OCI-M2 (cell line): ENCODE measurements at regions not wholly inside any gene's neighbourhood (a gene's known extent, or its start where the extent isn't known, plus 50 kb on each side); places are given as distances from the start of the nearest gene placed in this dataset.
"Not testable (repeated sequence)": the region's sequence is repeated elsewhere in the genome, so short reads cannot be mapped to it uniquely, and the experiment has no call there.

Experiments used
- DNase-seq: peaks from one replicate; lab custom pipeline; 2025; ENCODE audit not compliant: unreplicated experiment; lab: John Stamatoyannopoulos, UW

DNA sequence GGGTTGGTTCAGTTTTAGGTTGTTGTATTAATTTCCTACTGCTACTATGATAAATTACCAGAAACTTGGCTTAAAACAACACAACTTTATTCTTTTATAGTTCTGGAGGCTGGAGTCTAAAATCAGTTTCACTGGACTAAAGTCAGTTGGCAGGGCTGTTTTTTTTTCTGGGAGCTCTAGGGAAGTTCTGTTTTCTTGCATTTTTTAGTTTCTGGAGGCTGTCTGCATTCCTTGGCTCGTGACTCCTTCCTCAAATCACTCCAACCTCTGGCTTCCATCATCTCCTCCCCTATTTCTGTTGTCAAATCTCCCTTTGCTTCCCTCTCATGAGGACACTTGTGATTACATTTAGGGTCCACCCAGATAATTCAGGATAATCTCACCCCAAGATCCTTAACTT, 51.3 kb upstream of the SUB1 start:
- DNase-seq = no peak

DNA sequence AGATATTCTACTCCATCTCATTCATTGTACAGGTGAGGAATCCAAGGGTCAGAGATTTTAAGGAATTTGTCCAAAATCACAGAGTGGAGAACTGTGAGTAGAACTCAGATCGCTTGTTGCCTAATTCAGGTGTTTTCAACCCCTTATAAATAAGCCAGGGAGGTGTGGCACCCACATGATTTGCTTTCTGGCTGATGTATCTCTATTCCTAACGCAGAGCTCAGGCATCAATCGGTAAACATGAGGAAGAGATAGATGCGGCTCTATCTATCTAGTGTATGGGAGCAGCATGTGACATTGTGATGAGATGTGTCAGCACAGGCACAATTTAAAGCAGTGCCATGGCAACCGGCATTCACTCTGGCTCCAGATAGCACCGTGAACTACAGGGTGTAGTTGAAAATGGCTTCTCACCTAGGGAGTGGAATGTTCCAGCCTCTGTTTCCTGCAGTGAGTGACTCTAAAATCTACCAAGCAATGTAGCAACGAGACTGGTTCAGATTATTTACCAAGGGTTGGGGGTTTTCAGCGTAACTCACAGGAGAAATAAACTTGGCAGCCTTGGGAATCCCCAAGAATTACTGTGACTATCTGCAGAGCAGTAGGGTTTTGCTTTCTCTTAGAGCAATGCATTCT, 53.4 kb upstream of the SUB1 start:
- no peak for DNase-seq

DNA sequence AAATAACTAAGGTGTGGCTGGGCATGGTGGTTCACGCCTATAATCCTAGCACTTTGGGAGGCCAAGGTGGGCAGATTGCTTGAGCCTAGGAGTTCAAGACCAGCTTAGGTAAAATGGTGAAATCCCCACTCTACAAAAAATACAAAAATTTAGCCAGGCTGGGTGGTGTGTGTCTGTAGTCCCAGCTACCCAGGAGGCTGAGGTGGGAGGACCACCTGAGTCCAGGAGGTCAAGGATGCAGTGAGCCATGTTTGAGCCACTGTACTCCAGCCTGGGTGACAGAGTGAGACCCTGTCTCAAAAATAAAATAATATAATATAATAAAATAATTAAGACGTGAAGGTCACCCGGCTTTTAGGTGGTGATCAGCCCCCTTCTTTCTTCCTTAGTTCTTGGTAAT, 58.0 kb upstream of the SUB1 start:
- DNase-seq = not testable (repeated sequence)

DNA sequence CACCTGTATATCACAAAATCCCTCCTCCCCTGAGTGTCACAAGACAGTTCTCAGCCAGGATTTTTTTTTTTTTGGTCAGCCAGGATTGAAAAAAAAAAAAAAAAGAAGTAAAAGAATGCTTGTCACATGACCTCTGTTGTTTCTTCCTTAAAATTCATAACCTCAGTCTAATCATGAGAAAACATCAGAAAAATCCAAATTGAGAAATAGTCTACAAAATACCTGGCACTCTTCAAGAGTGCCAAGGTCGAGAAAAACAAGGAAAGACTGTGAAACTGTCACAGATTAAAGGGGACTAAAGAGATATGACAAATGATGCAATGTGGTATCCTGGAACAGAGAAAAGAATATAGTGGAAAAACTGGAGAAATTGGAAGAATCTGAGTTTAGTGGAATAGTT, 58.5 kb upstream of the SUB1 start:
- DNase-seq = no peak

DNA sequence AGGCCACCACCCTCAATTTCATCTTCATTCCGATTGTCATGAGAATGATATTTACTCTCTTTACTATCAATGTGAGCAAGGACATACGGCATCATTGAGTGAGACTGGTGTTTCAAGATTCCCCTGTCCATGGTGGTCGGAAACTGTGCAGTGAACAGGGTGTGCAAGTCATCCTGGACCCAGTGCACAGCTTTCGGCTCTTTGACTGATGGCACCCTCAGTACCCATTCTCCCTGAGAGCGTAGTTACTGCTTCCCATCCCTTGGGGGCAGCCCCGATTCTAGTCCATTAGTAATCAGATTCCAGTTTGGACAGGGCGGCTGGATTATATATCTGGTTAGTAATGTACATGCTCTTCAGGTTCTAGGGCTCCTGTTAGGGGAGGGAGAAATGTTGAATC, 61.7 kb upstream of the SUB1 start:
- no peak for DNase-seq

DNA sequence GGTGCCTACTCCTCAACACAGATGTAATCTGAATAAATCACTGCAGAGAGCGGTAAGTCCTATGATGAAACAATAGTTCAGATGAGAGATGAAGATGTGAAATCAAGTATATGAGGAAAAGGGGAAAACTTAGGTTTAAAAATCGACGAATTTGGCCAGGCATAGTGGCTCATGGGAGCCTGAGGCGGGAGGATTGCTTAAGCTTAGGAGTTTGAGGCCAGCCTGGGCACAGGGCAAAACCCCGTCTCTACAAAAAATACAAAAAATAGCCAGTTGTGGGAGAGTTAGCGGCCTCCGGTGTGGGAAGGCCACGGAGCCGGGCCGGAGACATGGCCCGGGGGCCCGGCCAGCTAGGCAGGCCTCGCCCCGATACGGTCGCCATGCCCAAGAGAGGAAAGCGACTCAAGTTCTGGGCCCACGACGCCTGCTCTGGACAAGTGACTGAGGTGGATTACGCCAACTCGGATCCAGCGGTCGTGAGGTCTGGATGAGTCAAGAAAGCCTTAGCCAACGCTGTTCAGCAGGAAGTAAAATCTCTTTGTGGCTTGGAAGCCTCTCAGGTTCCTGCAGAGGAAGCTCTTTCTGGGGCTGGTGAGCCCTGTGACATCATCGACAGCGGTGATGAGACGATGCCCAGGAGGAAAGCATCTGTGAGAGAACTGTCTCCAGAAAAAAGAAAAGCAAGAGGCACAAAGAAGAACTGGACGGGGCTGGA, 62.8 kb upstream of the SUB1 start:
- DNase-seq = no peak

DNA sequence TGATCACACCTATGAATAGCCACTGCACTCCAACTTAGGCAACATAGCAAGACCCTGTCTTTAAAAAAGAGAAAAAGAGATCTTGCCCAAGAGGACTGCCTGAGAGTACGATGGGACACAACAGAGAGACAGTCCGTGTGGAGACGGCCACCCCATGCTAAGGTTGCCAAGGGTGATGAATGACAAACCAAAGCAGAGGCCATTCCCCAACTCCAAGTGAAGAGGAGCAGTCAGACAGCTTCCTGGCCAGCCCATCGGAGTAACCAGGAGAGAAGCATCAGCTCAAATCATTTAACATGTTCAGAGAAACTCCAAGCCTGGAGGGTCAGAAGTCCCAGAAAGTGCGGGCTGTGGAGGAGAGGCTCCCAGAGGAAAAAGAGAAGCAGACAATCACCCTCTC, 63.9 kb upstream of the SUB1 start:
- DNase-seq = no peak

DNA sequence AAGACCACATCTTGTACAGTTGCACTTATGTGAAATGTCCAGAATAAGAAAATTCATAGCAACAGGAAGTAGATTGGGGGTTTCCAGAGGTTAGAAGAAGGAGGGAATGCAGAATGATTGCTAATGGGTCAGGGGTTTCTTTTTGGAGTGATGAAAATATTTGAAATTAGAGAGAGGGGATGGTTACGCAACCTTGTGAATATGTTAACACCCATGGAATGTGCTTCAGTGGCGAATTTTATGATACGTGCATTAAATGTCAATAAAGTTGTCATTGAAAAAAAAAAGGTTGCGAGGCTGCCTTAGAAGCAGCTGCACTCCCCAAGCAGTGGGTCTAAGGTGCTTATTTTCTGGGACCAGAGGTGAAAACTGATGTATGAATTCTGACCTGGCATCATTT, 64.4 kb upstream of the SUB1 start:
- no peak for DNase-seq

DNA sequence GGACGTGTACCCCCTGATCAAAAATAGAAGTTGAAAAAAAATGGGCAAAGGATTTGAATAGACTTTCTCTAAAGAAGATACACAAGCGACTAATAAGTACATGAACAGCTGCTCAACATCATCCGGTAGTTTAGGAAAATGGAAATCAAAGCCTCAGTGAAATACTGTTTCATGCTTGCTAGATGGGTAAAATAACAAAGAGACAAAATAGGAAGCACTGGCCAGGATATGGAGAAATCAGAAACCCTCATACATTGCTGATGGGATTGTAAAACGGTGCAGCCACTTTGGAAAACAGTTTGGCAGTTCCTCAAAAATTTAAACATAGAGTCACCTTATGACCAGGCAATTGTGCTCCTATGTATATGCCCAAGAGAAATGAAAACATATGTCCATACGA, 65.0 kb upstream of the SUB1 start:
- no peak for DNase-seq

DNA sequence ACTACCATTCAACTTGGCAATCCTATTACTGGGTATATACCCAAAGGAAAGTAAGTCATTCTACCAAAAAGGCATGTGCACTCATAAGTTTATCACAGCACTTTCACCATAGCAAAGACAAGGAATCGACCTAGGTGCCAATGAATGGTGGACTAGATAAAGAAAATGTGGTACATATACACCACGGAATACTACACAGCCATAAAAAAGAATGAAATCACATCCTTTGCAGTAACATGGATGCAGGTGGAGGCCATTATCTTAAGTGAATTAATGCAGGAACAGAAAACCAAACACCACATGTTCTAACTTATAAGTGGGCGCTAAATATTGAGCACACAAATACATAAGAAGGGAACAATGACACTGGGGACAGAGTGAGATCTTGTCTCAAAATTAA, 65.8 kb upstream of the SUB1 start:
- DNase-seq = no peak

DNA sequence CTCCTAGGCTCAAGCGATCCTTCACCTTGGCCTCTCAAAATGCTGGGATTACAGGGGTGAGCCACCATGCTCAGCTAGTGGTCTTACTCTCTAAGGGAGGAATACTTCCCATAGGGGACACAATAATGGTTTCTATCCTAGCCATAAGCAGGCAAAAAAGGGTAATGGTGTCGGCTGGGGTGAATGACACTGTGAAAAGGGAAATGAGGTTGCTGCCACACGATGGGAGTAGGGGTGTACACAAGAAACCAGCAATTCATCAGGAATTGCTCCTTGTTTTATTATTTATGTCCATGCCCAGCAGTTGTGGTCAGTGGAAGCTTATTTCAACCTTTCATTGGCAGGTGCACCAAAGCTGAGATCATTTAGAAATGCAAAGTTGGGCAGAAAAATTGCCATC, 70.3 kb upstream of the ZFR start:
- no peak for DNase-seq

DNA sequence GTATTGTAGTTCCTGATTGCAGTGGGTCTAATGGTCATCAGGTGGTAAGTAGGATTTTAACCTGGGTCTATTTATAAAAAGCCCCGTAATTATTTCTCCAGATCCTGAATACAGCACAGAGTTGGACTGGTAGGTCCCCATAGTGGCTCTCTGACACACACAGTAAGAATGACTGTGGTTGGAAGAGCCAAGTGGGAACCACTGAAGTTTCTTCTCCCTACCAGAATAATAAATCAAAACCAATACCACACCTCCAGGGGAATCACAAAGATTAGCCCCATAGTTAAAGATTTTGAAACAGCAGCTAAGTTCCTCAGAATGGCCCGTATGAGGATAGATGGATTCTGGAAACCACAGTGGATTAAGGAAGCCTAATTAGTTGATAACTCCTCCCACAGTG, 68.4 kb upstream of the ZFR start:
- DNase-seq = no peak

DNA sequence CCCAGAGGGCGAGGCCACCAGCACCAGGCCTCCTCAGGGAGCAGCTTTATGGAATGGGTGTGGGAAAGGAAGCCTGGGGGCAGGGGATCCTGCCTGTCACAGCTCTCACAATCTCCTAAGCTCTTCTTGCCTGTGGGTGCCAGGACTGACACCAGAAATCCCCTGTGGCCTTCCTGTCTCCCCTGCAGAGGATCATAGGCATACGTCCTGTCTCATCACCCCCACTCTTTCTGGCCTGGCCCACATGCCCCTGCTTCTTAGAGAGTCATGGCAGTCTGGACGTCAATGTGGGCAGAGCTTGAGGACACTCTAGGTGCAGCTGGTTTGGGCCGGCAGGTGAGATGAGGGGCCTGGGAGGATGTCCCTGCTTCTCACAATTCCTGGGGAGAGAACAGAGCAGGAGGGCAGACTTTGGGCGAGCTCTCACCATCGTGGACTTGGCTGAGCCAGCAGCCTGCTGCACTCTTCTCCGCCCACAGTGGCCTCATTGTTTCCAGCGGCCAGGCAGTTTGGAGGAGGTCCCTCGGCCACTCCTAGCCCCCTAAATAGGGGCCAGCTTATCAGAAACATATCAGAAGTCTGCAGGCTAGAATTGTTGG, 67.3 kb upstream of the ZFR start:
- DNase-seq = no peak

DNA sequence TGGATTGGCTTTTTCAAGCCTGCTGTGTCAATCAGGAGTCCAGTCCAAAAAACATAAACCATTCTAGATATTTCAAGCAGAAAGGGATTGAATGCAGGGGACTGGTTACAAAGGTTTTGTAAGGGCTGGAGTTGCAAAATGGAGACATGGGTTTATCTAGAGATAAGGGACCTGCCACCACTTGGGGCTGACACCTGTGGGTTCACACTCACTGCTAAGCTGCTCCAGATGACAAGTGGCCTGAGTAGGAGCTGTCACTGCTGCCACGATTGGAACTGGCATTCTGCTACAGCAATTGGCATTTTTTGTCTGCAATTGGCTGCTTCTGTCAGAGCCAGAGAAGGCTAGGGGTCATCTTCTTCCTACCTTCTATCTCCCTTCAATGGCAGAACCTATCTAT, 66.3 kb upstream of the ZFR start:
- DNase-seq = no peak

DNA sequence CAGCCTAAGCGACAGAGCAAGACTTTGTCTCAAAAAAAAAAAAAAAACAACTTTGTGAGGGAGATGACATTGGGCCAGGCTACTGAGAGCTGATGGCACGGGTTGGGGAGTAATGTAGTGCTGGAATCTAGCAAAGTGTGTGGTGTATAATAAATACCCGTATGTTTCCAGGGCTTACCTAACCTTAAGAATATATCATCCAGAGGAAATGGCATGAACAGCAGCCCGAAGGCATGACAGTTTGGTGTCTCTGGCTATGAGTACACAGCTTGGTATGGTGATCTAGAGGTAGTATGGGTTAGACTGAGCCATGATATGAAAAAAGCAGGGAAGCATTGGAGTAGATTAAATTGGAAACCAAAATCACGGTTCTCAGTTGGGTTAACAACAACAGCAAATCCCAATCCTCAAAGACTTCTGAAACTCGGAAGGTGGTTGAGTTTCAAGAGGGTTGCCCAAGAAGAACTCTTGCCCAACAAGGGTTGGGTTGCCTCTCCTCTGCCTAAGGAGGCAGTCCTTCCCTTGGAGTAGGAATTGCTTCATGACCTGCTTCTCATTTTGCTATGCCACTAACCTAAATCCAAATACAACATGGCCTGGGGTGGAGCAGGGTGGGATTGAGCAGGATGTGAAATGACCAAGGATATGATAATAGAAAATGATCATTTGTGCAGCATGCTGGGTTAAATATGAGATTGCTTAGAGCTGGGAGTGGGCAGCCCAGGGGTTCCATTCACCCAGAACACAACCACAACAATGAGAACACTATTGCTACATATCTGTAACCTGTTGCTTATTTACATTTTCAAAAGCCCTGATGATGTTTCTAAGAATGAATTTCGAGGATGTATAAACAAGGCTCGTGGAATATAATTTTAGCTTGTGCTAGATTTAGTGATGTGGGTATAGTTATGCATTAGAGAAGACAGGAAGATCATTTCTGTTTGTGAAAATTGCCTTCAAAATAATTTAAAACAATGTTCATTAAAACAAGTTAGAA, 64.6 kb upstream of the ZFR start:
- no peak for DNase-seq

DNA sequence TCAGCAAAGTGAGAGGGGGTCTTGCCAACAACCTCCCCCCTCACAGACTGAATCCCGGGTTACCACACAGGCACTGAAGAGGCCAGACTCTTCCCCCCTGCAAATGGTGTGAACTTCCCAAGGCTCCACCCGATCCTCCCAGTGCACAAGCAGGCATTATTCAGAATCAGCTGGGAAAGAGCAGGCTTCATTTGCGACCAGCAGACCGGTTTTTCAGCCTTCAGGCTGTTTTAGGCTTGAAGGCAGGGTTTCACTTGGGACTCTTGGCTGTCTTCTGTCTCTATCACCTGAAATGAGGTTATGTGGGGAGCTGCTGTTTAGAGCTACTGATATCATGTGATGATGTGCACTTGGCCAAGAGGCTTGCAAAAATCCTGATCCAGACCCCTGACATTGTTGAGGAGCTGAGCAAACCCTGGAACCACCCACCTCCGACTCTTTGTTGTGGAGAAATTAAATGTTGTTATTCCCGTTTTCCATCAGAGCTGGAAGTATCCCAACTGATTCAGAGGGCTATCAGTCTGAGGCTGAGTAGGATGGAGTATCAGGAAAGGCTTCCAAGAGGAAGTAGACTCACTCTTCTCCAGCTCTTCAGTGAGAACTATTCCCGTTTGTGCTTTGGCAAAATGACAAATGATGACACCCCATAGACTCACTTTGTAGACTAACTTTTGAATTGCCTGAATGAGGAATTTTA, 63.3 kb upstream of the ZFR start:
- DNase-seq = no peak

DNA sequence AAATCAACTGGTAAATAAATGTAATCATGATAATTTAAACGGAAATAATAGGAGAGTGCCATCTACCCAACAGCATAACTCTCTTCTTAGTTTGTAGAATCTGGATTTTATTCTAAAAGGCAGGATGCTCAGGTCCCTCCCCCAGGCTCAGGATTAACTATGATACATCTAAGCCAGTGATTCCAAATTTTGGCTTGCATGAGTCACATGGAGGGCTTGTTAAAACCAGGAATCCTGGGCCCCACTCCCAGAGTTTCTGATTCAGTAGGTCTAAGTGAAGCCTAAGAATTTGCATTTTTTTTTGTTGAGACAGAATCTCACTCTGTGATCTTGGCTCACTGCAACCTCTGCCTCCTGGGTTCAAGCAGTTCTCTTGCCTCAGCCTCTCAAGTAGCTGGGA, 62.3 kb upstream of the ZFR start:
- DNase-seq = no peak

DNA sequence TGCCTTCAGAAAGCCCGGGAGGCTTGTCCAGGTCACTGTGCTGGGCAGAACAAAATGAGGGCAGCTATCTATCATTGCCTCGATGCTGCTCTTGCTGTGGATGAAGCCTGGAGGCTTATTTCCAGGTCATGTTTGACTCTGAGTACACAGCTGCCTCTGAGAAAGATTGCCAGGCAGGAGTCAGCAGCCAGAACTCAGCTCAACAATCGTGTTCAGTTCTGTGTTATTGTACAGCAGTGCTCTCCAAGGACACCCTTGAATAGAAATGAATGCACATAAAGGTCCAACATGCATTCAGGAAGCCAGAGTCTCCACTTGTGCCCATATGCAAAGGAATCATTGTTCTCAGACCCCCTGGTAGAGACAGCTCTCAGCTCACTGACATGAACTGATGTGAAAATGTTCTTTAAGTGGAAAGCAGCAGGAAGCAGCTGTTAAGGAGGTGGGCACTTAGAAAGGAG, 61.7 kb upstream of the ZFR start:
- DNase-seq = no peak

DNA sequence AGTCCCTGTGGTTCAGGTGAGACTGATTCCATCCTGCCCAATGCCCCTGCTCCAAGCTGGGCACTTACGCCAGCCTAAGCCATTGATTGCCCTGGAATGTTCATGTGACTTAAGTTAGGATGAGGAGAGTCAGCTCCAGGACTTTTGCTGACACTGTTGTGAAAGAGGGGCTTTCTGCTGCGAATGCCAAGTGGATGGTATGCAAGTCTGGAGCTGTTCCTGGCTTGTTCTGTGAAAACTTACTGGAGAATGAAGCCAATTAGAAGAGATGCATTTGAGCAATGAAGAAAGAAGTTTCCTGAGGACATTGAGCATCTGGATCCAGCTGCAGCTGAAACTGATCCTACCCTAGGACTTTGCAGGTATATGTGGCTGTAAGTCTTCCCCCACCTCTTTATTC, 61.2 kb upstream of the ZFR start:
- no peak for DNase-seq

DNA sequence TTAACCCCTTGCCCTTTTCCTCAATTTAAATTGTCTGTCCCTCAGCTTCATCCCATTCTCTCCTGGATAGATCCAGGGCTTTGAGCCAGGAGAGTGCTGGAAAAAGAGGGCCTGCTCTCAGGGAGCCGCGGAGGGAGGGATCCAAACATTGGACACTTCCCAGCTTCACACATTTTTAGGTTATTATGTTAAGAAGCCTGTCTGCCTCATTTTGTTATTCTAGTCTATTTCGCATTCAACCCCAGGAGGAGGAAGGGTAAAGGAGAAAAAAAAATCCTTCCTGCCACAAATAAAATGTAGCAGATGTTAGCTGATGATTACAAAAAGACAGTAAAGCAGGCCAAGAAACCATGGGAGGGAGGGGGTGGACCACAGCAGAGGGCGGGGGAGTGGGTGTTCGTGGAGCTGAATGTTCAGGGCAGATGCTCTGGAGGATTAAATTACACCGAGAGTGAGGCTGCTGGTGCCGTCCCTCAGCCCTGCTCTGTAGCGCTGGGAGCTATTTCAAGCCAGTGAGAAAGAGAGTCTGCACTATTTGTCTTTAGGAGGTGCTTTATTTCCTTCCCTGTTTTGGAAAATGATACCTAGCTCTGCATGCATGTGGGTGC, 60.6 kb upstream of the ZFR start:
- peak; percentile 19 for DNase-seq
